Fibroblast of mammary gland (primary cell): ENCODE measurements at regions not wholly inside any gene's neighbourhood (a gene's known extent, or its start where the extent isn't known, plus 50 kb on each side); places are given as distances from the start of the nearest gene placed in this dataset.

Experiments used
- DNase-seq: peaks from one replicate; pipeline ENCODE4 v3.0.0-alpha.2; 2010; ENCODE audit warnings: low read depth
- H3K4me3 ChIP-seq: 2 replicates; pipeline ENCODE4 v1.5.1; 2011; ENCODE audit warnings: low read depth, mild to moderate bottlenecking, low read length, moderate library complexity; ENCODE audit not compliant: control insufficient read depth
- TF ChIP-seq, protein P1 (sequence below): conservative IDR thresholded peaks from 2 replicates; pipeline ENCODE4 v1.5.1; 2011; ENCODE audit warnings: low read depth, low read length, inconsistent platforms; ENCODE audit not compliant: control insufficient read depth, insufficient read depth

DNA sequence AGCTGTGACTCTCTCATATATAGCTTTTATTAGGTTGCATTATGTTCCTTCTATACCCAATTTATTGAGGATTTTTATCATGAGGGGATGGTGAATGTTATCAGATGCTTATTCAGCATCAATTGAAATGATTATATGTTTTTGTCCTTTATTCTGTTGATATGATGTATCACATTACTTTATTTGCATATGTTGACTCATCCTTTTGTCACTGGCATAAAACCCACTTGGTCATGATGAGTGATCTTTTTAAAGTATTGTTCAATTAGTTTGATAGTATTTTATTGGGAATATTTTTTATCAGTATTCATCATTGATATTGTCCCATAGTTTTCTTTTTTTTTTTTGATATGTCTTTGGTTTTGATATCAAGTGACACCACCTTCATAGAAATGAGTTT, 529.9 kb downstream of the MMUT start:
- TF ChIP-seq, protein P1, sequence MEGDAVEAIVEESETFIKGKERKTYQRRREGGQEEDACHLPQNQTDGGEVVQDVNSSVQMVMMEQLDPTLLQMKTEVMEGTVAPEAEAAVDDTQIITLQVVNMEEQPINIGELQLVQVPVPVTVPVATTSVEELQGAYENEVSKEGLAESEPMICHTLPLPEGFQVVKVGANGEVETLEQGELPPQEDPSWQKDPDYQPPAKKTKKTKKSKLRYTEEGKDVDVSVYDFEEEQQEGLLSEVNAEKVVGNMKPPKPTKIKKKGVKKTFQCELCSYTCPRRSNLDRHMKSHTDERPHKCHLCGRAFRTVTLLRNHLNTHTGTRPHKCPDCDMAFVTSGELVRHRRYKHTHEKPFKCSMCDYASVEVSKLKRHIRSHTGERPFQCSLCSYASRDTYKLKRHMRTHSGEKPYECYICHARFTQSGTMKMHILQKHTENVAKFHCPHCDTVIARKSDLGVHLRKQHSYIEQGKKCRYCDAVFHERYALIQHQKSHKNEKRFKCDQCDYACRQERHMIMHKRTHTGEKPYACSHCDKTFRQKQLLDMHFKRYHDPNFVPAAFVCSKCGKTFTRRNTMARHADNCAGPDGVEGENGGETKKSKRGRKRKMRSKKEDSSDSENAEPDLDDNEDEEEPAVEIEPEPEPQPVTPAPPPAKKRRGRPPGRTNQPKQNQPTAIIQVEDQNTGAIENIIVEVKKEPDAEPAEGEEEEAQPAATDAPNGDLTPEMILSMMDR: no peak
- DNase-seq: peak; percentile 32
- H3K4me3 ChIP-seq: no peak overlapping the region

- TF ChIP-seq, protein P1: no peak
- H3K4me3 ChIP-seq: no peak overlapping the region
- no peak for DNase-seq
Measured at GRCh38 chr6:48928937-48929336, 534.1 kb downstream of the MMUT start.

DNA sequence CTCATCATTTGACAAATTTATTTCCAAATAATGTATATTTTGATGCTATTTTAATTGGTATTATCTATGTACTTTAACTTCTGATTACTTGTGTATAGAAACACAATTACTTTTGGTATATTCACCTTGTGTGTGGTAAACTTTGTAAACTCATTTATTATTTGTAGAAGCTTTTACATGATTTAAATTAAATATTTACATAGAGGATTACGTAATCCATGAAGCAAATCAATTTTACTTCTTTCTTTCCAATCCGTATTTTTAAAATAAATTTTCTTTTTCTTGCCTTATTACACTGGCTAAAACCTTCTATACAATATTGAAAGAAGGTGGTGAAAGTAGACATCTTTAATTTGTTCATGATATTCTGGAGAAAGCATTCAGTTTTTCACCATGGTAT, 540.2 kb downstream of the MMUT start:
- no peak for DNase-seq
- TF ChIP-seq, protein P1: no peak
- no peak overlapping the region for H3K4me3 ChIP-seq

DNA sequence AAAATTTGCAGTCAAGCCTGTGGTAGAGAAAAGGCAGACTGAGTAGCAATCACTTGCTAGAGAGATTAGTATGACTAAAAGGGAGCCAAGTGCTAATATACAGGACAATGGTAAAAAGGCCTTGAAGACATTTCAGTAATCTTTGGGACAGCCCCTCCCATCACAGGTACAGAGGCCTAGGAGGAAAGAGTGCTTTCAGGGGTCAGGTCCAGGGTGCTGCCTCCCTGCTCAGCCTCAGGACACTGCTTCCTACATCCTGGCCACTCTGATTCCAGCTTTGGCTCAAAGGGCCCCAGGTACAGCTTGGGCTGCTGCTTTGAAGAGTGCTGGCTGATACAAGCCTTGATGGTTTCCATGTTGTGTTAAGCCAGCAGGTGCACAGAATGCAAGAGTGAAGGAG, 543.5 kb downstream of the MMUT start:
- no peak for DNase-seq
- TF ChIP-seq, protein P1: no peak
- no peak overlapping the region for H3K4me3 ChIP-seq

- H3K4me3 ChIP-seq: no peak overlapping the region
- TF ChIP-seq, protein P1: no peak
- DNase-seq: no peak
Measured at GRCh38 chr6:48917233-48917632, 545.8 kb downstream of the MMUT start.

DNA sequence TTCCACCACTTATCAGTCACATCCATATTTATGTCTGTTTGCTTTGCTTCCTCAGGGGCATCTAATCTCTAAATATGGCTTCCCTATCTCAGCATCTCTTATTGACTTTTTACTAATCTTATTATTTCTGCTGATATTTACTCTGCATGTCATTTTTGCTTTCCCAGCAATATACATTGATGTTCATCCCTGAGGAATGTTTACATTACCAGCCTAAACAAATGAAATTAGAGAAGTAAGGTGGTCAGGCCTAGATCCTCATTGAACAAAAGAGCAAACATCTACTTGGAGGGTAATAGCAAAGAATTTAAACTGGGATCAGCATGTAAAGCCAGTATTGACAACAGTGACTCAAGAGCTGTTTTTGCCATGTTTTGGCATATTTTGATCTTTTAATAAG, 546.4 kb downstream of the MMUT start:
- no peak overlapping the region for H3K4me3 ChIP-seq
- TF ChIP-seq, protein P1: no peak
- DNase-seq: no peak

DNA sequence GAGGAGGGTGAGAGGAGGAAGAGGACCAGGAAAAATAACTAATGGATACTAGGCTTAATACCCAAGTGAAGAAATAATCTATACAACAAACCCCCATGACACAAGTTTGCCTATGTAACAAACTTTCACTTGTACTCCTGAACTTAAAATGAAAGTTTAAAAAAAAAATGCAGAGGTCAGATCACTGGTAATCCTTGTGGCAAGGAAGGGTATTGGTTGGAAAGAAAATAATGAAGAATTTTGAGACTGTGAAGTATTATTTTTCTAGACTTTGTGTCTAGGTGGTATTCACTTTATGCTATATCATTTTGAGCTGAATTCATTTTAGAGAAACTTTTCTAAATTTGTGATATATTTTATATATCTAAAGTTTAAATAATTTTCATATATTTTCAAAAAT, 547.5 kb downstream of the MMUT start:
- no peak for DNase-seq
- TF ChIP-seq, protein P1: peak; percentile 5
- H3K4me3 ChIP-seq: no peak overlapping the region
